ENCODE measurements at regions not wholly inside any gene's neighbourhood (a gene's known extent, or its start where the extent isn't known, plus 50 kb on each side); places are given as distances from the start of the nearest gene placed in this dataset.
"Not testable (repeated sequence)": the region's sequence is repeated elsewhere in the genome, so short reads cannot be mapped to it uniquely, and the experiment has no call there.

DNA sequence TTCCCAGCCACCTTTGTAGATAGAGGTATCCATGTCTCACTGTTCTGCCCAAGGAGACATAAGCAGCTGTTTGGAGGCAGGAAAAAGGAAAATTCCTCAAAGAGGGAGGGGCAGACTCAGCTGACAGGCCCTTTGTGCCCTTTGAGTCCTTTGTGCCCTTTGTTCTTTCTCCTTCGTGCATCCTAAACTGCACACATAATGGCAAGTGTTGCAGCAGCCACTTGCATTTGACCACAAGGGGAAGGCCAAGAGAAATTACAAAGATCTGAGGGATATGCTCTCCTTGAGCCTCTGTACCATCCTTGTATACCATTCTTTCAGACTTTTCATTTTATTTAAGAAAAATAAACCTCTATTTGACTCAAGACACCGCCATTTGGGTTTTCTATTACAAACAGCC is 71.8 kb upstream of the PKN2 start:
- Histone ChIP-seq H3K9ac (ENCODE audit: extremely low read depth, low read length, poor library complexity, severe bottlenecking) (no peak overlapping the region), H3K27ac (ENCODE audit: low read depth, low read length) (no peak overlapping the region), H3K4me1 (ENCODE audit: control insufficient read depth, insufficient read depth, low read length) (no peaks in the 10 kb centered on the region), H3K27me3 (ENCODE audit: control insufficient read depth, insufficient read depth, low read length, poor library complexity, severe bottlenecking) (no peaks in the 10 kb centered on the region), H3K9me3 (ENCODE audit: control insufficient read depth, low read length) (peaks cover 6% of the 10 kb centered on the region), H3K36me3 (ENCODE audit: control insufficient read depth, insufficient read depth, low read length) (no peaks in the 10 kb centered on the region), H3K4me3 (ENCODE audit: low read length) (no peak overlapping the region)
- WGBS, 2 experiments (ENCODE audit: insufficient coverage in 1 of 2, insufficient read length in 1 of 2): 88 to 100% methylated on average over 2 of the region's 2 CpGs
- H3K27ac Mint-ChIP-seq: no peak overlapping the region
- DNase-seq: no peak
- no peaks in the 10 kb centered on the region for H3K27me3 Mint-ChIP-seq (ENCODE audit: insufficient read depth)
- peaks cover 8% of the 10 kb centered on the region for H3K4me1 Mint-ChIP-seq
- no peak overlapping the region for H3K4me3 Mint-ChIP-seq
- H3K9me3 Mint-ChIP-seq: peaks cover 3% of the 10 kb centered on the region
- H3K36me3 Mint-ChIP-seq (ENCODE audit: low read depth): no peaks in the 10 kb centered on the region
- peak; percentile 39 for TF ChIP-seq CTCF (conservative IDR thresholded peaks at IDR 0.05)

- H3K27ac ChIP-seq (ENCODE audit: low read depth, low read length): no peak overlapping the region
- WGBS, 2 experiments (ENCODE audit: insufficient coverage in 1 of 2, insufficient read length in 1 of 2): 94 to 99% methylated on average over 5 to 6 of the region's 6 CpGs
- no peak for DNase-seq
- Mint-ChIP-seq H3K9me3 (peaks cover 7% of the 10 kb centered on the region), H3K27me3 (ENCODE audit: insufficient read depth) (no peaks in the 10 kb centered on the region), H3K36me3 (ENCODE audit: low read depth) (peaks cover 2% of the 10 kb centered on the region), H3K4me3 (no peak overlapping the region), H3K27ac (no peak overlapping the region), H3K4me1 (peaks cover 8% of the 10 kb centered on the region)
- H3K9ac ChIP-seq (ENCODE audit: extremely low read depth, low read length, poor library complexity, severe bottlenecking): no peak overlapping the region
- no peaks in the 10 kb centered on the region for H3K36me3 ChIP-seq (ENCODE audit: control insufficient read depth, insufficient read depth, low read length)
- no peaks in the 10 kb centered on the region for H3K4me1 ChIP-seq (ENCODE audit: control insufficient read depth, insufficient read depth, low read length)
- peaks cover 11% of the 10 kb centered on the region for H3K9me3 ChIP-seq (ENCODE audit: control insufficient read depth, low read length)
- no peak for TF ChIP-seq CTCF (conservative IDR thresholded peaks at IDR 0.05)
- H3K27me3 ChIP-seq (ENCODE audit: control insufficient read depth, insufficient read depth, low read length, poor library complexity, severe bottlenecking): no peaks in the 10 kb centered on the region
- no peak overlapping the region for H3K4me3 ChIP-seq (ENCODE audit: low read length)
Observed at GRCh38 chr1:88612773-88613172, 71.3 kb upstream of the PKN2 start.

DNA sequence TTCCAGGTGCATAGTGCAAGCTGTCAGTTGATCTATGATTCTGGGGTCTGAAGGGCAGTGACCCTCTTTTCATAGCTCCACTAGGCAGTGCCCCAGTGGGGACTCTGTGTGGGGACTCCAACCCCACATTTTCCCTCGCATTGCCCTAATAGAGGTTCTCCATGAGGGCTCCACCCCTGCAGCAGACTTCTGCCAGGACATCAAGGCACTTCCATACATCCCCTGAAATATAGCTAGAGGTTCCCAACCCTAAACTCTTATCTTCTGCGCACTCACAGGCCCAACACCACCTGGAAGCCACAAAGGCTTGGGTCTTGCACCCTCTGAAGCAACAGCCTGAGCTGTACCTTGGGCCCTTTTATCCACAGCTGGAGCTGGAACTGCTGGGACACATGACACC is 65.7 kb upstream of the PKN2 start:
- no peak for TF ChIP-seq CTCF (conservative IDR thresholded peaks at IDR 0.05)

DNA sequence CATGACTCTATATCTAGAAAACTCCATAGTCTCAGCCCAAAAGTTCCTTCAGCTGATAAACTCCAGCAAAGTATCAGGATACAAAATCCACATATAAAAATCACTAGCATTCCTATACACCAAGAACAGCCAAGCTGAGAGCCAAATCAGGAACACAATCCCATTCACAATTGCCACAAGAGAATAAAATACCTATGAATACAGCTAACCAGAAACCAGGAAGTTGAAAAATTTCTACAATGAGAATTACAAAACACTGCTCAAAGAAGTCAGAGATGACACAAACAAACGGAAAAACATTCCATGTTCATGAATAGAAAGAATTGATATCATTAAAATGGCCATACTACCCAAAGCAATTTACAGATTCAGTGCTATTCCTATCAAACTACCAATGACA is 61.0 kb upstream of the PKN2 start:
- not testable (repeated sequence) for H3K4me1 Mint-ChIP-seq; H3K36me3 Mint-ChIP-seq (ENCODE audit: low read depth); DNase-seq; H3K27me3 Mint-ChIP-seq (ENCODE audit: insufficient read depth); H3K27ac Mint-ChIP-seq; H3K4me3 ChIP-seq (ENCODE audit: low read length); H3K4me3 Mint-ChIP-seq; H3K9ac ChIP-seq (ENCODE audit: extremely low read depth, low read length, poor library complexity, severe bottlenecking); H3K27me3 ChIP-seq (ENCODE audit: control insufficient read depth, insufficient read depth, low read length, poor library complexity, severe bottlenecking); H3K4me1 ChIP-seq (ENCODE audit: control insufficient read depth, insufficient read depth, low read length); H3K27ac ChIP-seq (ENCODE audit: low read depth, low read length); H3K36me3 ChIP-seq (ENCODE audit: control insufficient read depth, insufficient read depth, low read length)
- peaks cover 24% of the 10 kb centered on the region for H3K9me3 ChIP-seq (ENCODE audit: control insufficient read depth, low read length)
- WGBS, 2 experiments (ENCODE audit: insufficient coverage in 1 of 2, insufficient read length in 1 of 2): 71% methylated on average over 1 of the region's 1 CpG; no CpG with 5 or more reads in 1 of the 2 experiments
- H3K9me3 Mint-ChIP-seq: peaks cover 27% of the 10 kb centered on the region

More for the DNA sequence above, 65.7 kb upstream of the PKN2 start:
- H3K9me3 ChIP-seq (ENCODE audit: control insufficient read depth, low read length): peaks cover 38% of the 10 kb centered on the region
- peaks cover 37% of the 10 kb centered on the region for H3K9me3 Mint-ChIP-seq
- no peaks in the 10 kb centered on the region for H3K36me3 ChIP-seq (ENCODE audit: control insufficient read depth, insufficient read depth, low read length)
- no peak overlapping the region for H3K4me3 ChIP-seq (ENCODE audit: low read length)
- H3K27ac ChIP-seq (ENCODE audit: low read depth, low read length): no peak overlapping the region
- H3K27me3 ChIP-seq (ENCODE audit: control insufficient read depth, insufficient read depth, low read length, poor library complexity, severe bottlenecking): no peaks in the 10 kb centered on the region
- 94 to 100% methylated on average over 2 of the region's 2 CpGs for WGBS, 2 experiments (ENCODE audit: insufficient coverage in 1 of 2, insufficient read length in 1 of 2)
- no peak overlapping the region for H3K27ac Mint-ChIP-seq
- H3K4me1 Mint-ChIP-seq: no peaks in the 10 kb centered on the region
- no peak overlapping the region for H3K4me3 Mint-ChIP-seq
- H3K36me3 Mint-ChIP-seq (ENCODE audit: low read depth): peaks cover 7% of the 10 kb centered on the region
- no peak overlapping the region for H3K9ac ChIP-seq (ENCODE audit: extremely low read depth, low read length, poor library complexity, severe bottlenecking)
- no peaks in the 10 kb centered on the region for H3K27me3 Mint-ChIP-seq (ENCODE audit: insufficient read depth)
- no peak for DNase-seq
- H3K4me1 ChIP-seq (ENCODE audit: control insufficient read depth, insufficient read depth, low read length): no peaks in the 10 kb centered on the region
